ENCODE measurements at regions not wholly inside any gene's neighbourhood (a gene's known extent, or its start where the extent isn't known, plus 50 kb on each side); places are given as distances from the start of the nearest gene placed in this dataset.

DNA sequence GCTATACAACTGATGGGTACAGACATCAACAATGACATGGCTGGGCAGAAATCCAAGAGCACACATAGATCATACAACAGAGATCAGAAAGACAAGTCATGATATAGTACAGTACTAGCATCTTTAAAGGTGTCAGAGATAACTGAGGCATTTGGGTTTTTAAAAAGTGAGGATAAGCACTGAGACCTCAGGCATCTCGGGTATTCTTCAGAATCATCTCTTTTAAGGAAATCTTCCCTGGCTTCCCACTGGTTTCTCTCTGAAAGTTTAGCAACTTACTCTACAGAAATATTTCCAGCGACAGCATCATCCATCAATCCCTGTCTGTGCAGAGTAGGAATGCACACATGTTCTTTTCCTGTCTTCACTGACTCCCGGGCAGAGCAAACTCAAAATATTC, 93.2 kb upstream of the PARP11 start:
- H3K4me1 Mint-ChIP-seq, result peaks cover 18% of the 10 kb centered on the region
- H3K9me3 Mint-ChIP-seq, result no peaks in the 10 kb centered on the region
- no peak for ATAC-seq (ENCODE audit: low read depth)
- H3K36me3 Mint-ChIP-seq, result peaks cover 1% of the 10 kb centered on the region
- no peak overlapping the region for H3K4me3 Mint-ChIP-seq
- no peaks in the 10 kb centered on the region for H3K27me3 Mint-ChIP-seq
- DNase-seq, result no peak
- H3K27ac Mint-ChIP-seq, result no peak overlapping the region
- POLR2A ChIA-PET, result no interaction called here

DNA sequence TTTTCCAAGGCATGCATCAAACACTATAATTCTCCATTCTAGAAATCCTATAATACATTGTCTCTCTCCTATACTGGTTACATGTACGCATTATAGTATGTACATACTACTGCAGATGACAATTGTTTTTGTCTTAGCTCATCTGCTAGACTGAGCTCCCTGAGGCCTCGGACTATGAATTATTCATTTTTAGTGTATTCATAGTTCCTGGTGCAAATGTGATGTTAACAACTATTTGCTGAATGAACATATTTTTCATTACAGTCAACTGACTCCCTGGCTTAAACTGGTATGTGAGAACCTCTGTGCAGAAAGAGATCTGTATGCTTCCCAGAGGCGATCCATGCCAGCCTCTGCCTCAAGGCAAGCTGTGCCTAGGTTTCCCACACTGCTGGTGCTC, 91.8 kb upstream of the PARP11 start:
- POLR2A ChIA-PET, result no interaction called here
- ATAC-seq (ENCODE audit: low read depth) (no peak), DNase-seq (no peak)
- H3K36me3 Mint-ChIP-seq, result no peaks in the 10 kb centered on the region
- no peak overlapping the region for H3K4me3 Mint-ChIP-seq
- no peak overlapping the region for H3K27ac Mint-ChIP-seq
- H3K4me1 Mint-ChIP-seq, result peaks cover 18% of the 10 kb centered on the region
- no peaks in the 10 kb centered on the region for H3K9me3 Mint-ChIP-seq
- no peaks in the 10 kb centered on the region for H3K27me3 Mint-ChIP-seq

DNA sequence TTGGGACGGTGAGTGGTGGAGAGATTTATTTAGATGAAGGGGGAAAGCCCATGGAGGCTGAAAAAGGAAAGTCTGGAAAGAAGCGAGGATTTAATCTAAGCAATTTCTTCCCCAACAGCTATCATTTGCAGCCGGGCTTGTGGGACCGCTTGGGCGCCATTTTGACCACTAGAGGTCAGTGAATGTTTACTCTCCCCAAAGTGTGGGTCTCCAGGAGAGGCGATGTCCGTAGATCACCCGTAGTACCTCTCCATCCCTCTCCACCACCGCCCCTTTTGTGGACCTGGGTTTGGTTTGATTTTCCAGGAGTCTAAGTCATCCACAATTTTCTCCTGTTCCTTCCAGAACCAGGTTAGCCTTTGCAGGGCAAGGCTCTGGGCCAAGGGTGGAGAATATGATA, 91.2 kb upstream of the PARP11 start:
- ATAC-seq (ENCODE audit: low read depth), result no peak
- no peak overlapping the region for H3K4me3 Mint-ChIP-seq
- H3K4me1 Mint-ChIP-seq, result peaks cover 18% of the 10 kb centered on the region
- H3K27me3 Mint-ChIP-seq, result no peaks in the 10 kb centered on the region
- POLR2A ChIA-PET, result interaction anchor here (0.7 to 2.8 kb wide), 2 partner anchors 8 to 78 kb away, joined by 3 to 7 read pairs; no protein-coding TSS in a partner anchor
- no peak overlapping the region for H3K27ac Mint-ChIP-seq
- no peaks in the 10 kb centered on the region for H3K9me3 Mint-ChIP-seq
- H3K36me3 Mint-ChIP-seq, result no peaks in the 10 kb centered on the region
- no peak for DNase-seq

DNA sequence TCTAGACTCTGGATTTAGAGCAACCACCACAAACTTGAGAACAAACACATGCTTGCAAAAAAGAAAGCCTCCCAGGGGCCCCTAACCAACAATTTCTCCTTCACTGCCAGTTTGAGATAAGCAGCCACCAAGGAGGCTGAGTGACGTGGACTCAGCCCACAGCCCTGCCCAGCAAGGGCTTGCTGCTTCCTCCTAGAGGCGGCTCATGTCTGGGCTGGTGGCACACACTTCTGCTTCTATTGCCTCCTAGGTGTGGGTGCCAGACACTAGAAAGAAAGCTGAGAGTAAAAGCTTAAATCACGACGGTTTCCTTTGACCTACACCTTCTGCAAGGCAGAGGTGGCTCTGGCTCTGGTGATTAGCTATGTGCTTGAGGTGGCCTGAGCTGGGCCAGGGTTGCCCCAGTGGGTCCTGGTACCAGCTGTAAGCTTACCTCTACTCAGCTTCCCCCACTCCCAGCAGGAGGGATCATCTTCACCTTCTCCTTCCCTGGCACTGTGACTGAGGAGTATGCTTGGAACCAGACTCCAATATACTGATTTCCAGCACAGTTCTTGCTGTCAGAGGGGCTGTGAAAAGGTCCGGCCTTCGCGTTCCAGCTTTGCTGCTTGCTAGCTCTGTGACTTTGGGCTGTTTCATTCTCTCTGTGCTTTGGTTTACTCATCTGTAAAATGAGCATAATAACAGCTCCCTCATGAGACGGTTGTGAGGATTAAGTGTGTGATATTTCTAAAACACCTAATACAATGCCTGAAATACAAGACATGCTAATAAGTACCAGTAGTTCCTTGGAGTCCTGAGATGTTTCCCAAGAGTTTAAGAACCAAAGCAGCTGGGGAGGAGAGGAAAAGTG, 89.7 kb upstream of the PARP11 start:
- no peaks in the 10 kb centered on the region for H3K9me3 Mint-ChIP-seq
- peaks cover 18% of the 10 kb centered on the region for H3K4me1 Mint-ChIP-seq
- H3K27ac Mint-ChIP-seq, result peak overlapping the region; percentile 62
- ATAC-seq (ENCODE audit: low read depth) (peak; percentile 100), DNase-seq (peak; percentile 59)
- POLR2A ChIA-PET, result interaction anchor here (0.6 to 2.8 kb wide), 12 partner anchors 11 to 316 kb away, joined by 3 to 7 read pairs (median 5); no protein-coding TSS in a partner anchor
- H3K36me3 Mint-ChIP-seq, result no peaks in the 10 kb centered on the region
- peak overlapping the region; percentile 20 for H3K4me3 Mint-ChIP-seq
- H3K27me3 Mint-ChIP-seq, result no peaks in the 10 kb centered on the region

DNA sequence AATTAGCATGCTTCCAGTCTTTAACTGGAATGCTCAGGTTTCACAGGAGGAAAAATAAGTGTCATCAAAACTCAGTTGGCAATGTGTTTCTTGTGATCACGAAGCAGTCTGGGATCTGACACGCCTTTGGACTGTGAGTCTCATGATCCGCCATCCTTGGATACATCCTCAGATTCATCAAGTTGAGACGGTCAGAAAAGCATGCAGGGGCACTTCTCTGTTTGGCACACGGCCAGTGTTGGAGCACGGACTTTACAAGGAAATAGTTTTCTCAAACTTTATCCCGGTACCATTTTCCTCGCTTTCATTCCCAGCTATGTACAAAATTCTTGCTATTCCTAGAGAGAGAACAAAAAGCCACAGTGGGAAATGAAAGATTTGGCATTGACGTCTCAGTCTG, 88.4 kb upstream of the PARP11 start:
- Mint-ChIP-seq H3K27me3 (no peaks in the 10 kb centered on the region), H3K4me3 (no peak overlapping the region), H3K4me1 (peaks cover 18% of the 10 kb centered on the region), H3K36me3 (no peaks in the 10 kb centered on the region), H3K9me3 (peaks cover 2% of the 10 kb centered on the region), H3K27ac (peak overlapping the region; percentile 62)
- DNase-seq, result no peak
- POLR2A ChIA-PET, result interaction anchor here (1.3 to 2.8 kb wide), 2 partner anchors 70 to 75 kb away, joined by 3 to 7 read pairs; no protein-coding TSS in a partner anchor
- no peak for ATAC-seq (ENCODE audit: low read depth)

- no peaks in the 10 kb centered on the region for H3K36me3 Mint-ChIP-seq
- peaks cover 19% of the 10 kb centered on the region for H3K4me1 Mint-ChIP-seq
- H3K9me3 Mint-ChIP-seq, result peaks cover 4% of the 10 kb centered on the region
- H3K27me3 Mint-ChIP-seq, result peaks cover 1% of the 10 kb centered on the region
- ATAC-seq (ENCODE audit: low read depth) (no peak), DNase-seq (no peak)
- POLR2A ChIA-PET, result no interaction called here
- H3K4me3 Mint-ChIP-seq, result no peak overlapping the region
- H3K27ac Mint-ChIP-seq, result no peak overlapping the region
Observed at GRCh38 chr12:3959799-3960560, 86.8 kb upstream of the PARP11 start.

DNA sequence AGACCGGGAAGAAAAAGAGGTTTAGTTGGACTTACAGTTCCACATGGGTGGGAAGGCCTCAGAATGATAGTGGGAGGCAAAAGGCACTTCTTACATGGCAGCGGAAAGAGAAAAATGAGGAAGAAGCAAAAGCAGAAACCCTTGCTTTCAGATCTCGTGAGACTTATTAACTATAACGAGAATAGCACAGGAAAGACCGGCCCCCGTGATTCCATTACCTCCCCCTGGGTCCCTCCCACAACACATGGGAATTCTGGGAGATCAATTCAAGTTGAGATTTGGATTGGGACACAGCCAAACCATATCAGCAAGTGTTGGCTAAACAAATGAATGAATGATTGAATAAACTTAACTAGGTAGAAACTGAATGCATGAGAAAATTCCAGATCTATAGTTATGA, 85.3 kb upstream of the PARP11 start:
- ATAC-seq (ENCODE audit: low read depth) (no peak), DNase-seq (no peak)
- peaks cover 1% of the 10 kb centered on the region for H3K27me3 Mint-ChIP-seq
- H3K36me3 Mint-ChIP-seq, result no peaks in the 10 kb centered on the region
- H3K27ac Mint-ChIP-seq, result no peak overlapping the region
- H3K9me3 Mint-ChIP-seq, result peaks cover 4% of the 10 kb centered on the region
- H3K4me1 Mint-ChIP-seq, result peaks cover 18% of the 10 kb centered on the region
- POLR2A ChIA-PET, result no interaction called here
- H3K4me3 Mint-ChIP-seq, result no peak overlapping the region

DNA sequence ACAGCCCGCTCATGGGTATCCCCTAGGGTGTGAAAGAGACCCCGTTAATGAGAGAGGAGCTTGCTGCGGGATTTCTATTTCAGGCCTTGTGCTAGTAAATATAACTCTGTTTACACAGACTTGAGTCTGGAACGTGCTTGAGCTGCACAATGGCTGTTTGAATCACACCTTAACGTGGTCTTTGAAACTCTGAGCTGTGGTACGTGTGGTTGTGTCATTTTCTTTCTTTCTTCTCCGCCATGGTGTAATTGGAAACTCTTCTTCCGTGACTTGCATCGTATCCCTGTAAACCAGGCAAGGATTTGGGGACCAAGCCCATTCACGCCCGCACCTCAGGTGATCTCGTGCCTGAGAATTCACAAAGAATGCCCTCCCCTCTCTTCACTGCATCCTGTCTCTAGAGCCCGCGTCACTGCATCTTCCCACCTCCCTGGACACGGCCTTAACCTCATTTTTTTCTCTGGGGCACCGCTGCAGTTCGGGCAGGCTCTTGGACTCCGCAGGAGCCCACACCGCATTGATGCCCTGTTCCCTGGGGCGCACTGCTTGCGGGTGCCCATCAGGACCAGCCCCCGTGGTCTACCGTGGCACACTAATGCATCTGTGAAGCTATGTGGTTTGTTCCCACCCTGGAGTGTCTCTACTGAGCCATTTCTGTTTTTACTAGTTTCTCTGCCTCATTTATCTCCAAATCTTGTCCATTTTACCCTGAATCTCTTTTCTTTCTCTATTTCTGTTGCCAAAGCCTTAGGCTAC, 78.4 kb upstream of the PARP11 start:
- peak overlapping the region; percentile 74 for H3K4me3 Mint-ChIP-seq

GRCh38 chr12:3950714-3951320, 77.6 kb upstream of the PARP11 start:
- H3K4me1 Mint-ChIP-seq, result peaks cover 30% of the 10 kb centered on the region
- peaks cover 10% of the 10 kb centered on the region for H3K36me3 Mint-ChIP-seq
- POLR2A ChIA-PET, result interaction anchor here (0.8 to 1.3 kb wide), 3 partner anchors 12 to 321 kb away, joined by 3 to 4 read pairs (median 4); no protein-coding TSS in a partner anchor
- DNase-seq (no peak), ATAC-seq (ENCODE audit: low read depth) (peak; percentile 20)
- H3K9me3 Mint-ChIP-seq, result peaks cover 8% of the 10 kb centered on the region
- peaks cover 1% of the 10 kb centered on the region for H3K27me3 Mint-ChIP-seq
- peak overlapping the region; percentile 2 for H3K27ac Mint-ChIP-seq
- H3K4me3 Mint-ChIP-seq, result peak overlapping the region; percentile 9

More for the DNA sequence above, 78.4 kb upstream of the PARP11 start:
- H3K4me1 Mint-ChIP-seq, result peaks cover 30% of the 10 kb centered on the region
- H3K27me3 Mint-ChIP-seq, result peaks cover 1% of the 10 kb centered on the region
- H3K36me3 Mint-ChIP-seq, result peaks cover 10% of the 10 kb centered on the region
- peak overlapping the region; percentile 87 for H3K27ac Mint-ChIP-seq
- ATAC-seq (ENCODE audit: low read depth) (peak; percentile 62), DNase-seq (peak; percentile 46)
- peaks cover 7% of the 10 kb centered on the region for H3K9me3 Mint-ChIP-seq
- POLR2A ChIA-PET, result interaction anchor here (0.8 to 1.3 kb wide), 3 partner anchors 11 to 320 kb away, joined by 3 to 4 read pairs (median 4); no protein-coding TSS in a partner anchor

- H3K27me3 Mint-ChIP-seq, result peaks cover 4% of the 10 kb centered on the region
- DNase-seq, result no peak
- H3K4me3 Mint-ChIP-seq, result peak overlapping the region; percentile 18
- peaks cover 28% of the 10 kb centered on the region for H3K4me1 Mint-ChIP-seq
- H3K27ac Mint-ChIP-seq, result peak overlapping the region; percentile 68
- ATAC-seq (ENCODE audit: low read depth), result peak; percentile 44
- POLR2A ChIA-PET, result interaction anchor here (1.4 to 1.5 kb wide), 2 partner anchors 15 to 50 kb away, joined by 3 to 5 read pairs; no protein-coding TSS in a partner anchor
- H3K9me3 Mint-ChIP-seq, result peaks cover 8% of the 10 kb centered on the region
- peaks cover 10% of the 10 kb centered on the region for H3K36me3 Mint-ChIP-seq
Observed at GRCh38 chr12:3947781-3948180, 74.6 kb upstream of the PARP11 start.

GRCh38 chr12:3945671-3946070, 72.5 kb upstream of the PARP11 start:
- Mint-ChIP-seq H3K27me3 (peaks cover 6% of the 10 kb centered on the region), H3K4me3 (no peak overlapping the region), H3K36me3 (peaks cover 8% of the 10 kb centered on the region), H3K27ac (no peak overlapping the region), H3K4me1 (peaks cover 17% of the 10 kb centered on the region), H3K9me3 (peaks cover 8% of the 10 kb centered on the region)
- DNase-seq (no peak), ATAC-seq (ENCODE audit: low read depth) (no peak)
- POLR2A ChIA-PET, result no interaction called here

GRCh38 chr12:3944620-3945019, 71.4 kb upstream of the PARP11 start:
- no peak for DNase-seq
- H3K36me3 Mint-ChIP-seq, result peaks cover 4% of the 10 kb centered on the region
- no peak for ATAC-seq (ENCODE audit: low read depth)
- peaks cover 11% of the 10 kb centered on the region for H3K4me1 Mint-ChIP-seq
- H3K27me3 Mint-ChIP-seq, result peaks cover 6% of the 10 kb centered on the region
- no peak overlapping the region for H3K27ac Mint-ChIP-seq
- H3K4me3 Mint-ChIP-seq, result no peak overlapping the region
- peaks cover 8% of the 10 kb centered on the region for H3K9me3 Mint-ChIP-seq
- POLR2A ChIA-PET, result no interaction called here

All from activated naive CD8-positive, alpha-beta T cell treated with anti-CD3 and anti-CD28 coated beads, Interleukin-2, amount 10 ng/mL, durations not matched to agents 7 days and 5 days (primary cell).